Mucosa of descending colon (tissue), 3 donors: ENCODE measurements at regions not wholly inside any gene's neighbourhood (a gene's known extent, or its start where the extent isn't known, plus 50 kb on each side); places are given as distances from the start of the nearest gene placed in this dataset.

Experiments
- ATAC-seq: fragments of 200-7000 bp; cut with Tn5 transposase; one replicate; pipeline ENCODE4 v1.9.1; 2020; ENCODE audit warnings: mild to moderate bottlenecking, moderate library complexity
- DNase-seq, 3 donors: peaks; one replicate each; pipeline ENCODE4 v3.0.0-alpha.2; 2020
- H3K36me3 ChIP-seq: fragments of 200-600 bp; one replicate; pipeline ENCODE4 v1.8.0; 2021; ENCODE audit warnings: low read depth, mild to moderate bottlenecking
- H3K4me1 ChIP-seq: fragments of 200-600 bp; one replicate; pipeline ENCODE4 v1.8.0; 2021; ENCODE audit warnings: low read depth, mild to moderate bottlenecking
- H3K4me3 ChIP-seq: fragments of 200-600 bp; one replicate; pipeline ENCODE4 v1.8.0; 2021; ENCODE audit warnings: mild to moderate bottlenecking
- H3K9me3 ChIP-seq: fragments of 200-600 bp; one replicate; pipeline ENCODE4 v1.8.0; 2021; ENCODE audit warnings: mild to moderate bottlenecking
- intact Hi-C, 2 donors: fragments of 100-400 bp; cut with DNase I in 1 of 2; cut with micrococcal nuclease in 1 of 2; formaldehyde crosslinking; loops; one replicate each; pipeline versions ENCODE4 v1.11.0 to v1.11.1; 2022; cut with DNase I, micrococcal nuclease
- TF ChIP-seq, protein P1 (sequence below): fragments of 200-600 bp; IDR thresholded peaks from one replicate; pipeline ENCODE4 v1.8.0; 2022; ENCODE audit warnings: antibody characterized with exemption, mild to moderate bottlenecking
- donor health status: DM: no; HTN: no; CAD: no; lungs with moderate emphysema.
- donor health status: DM: no; HTN: no; CAD: no.
- donor health status: DM: no; HTN: yes; CAD: no.

DNA sequence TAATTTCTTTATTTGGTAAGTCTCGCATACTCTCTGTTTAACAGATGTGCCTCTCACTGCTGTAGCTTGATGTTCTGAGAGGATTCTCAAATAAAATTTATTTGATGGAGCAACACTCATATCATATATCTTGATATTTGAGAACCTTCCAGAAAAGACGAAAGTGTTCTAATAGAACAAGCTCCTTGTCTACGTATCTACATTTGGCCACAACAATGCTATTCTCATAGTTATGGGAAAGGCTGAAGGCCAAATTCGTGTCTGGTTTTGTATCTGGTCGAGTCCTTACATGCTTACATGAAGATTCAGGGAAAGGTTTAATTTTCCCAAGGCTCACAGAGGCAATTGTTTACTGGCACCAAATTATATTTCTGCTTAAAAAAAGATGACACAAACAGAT, 186.7 kb upstream of the SLC38A2 start:
- H3K4me1 ChIP-seq = no peaks in the 10 kb centered on the region
- intact Hi-C loops = no loop called here
- ATAC-seq (no peak), DNase-seq (no peak)
- H3K4me3 ChIP-seq = no peak overlapping the region
- no peaks in the 10 kb centered on the region for H3K9me3 ChIP-seq
- TF ChIP-seq, protein P1, sequence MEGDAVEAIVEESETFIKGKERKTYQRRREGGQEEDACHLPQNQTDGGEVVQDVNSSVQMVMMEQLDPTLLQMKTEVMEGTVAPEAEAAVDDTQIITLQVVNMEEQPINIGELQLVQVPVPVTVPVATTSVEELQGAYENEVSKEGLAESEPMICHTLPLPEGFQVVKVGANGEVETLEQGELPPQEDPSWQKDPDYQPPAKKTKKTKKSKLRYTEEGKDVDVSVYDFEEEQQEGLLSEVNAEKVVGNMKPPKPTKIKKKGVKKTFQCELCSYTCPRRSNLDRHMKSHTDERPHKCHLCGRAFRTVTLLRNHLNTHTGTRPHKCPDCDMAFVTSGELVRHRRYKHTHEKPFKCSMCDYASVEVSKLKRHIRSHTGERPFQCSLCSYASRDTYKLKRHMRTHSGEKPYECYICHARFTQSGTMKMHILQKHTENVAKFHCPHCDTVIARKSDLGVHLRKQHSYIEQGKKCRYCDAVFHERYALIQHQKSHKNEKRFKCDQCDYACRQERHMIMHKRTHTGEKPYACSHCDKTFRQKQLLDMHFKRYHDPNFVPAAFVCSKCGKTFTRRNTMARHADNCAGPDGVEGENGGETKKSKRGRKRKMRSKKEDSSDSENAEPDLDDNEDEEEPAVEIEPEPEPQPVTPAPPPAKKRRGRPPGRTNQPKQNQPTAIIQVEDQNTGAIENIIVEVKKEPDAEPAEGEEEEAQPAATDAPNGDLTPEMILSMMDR = no peak
- no peaks in the 10 kb centered on the region for H3K36me3 ChIP-seq

DNA sequence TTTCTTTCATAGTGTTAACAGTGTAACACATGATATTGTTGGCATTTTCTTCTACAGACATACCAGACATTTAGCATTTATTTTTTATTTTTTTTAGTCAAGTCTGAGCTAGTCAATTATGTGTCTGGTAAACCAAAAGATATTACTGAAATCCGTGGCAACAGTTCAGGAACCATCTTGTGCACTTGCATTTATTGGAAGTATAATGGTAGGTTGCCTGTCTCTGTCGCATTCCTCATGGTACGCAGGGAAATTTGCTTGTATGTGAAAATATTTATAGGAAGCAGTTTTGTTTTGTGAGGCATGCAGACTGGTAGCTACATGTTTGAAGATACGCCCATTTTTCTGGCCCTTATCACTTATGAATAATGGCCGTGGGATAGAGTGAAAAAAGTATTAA, 186.1 kb upstream of the SLC38A2 start:
- intact Hi-C loops = no loop called here
- DNase-seq (no peak), ATAC-seq (no peak)
- H3K9me3 ChIP-seq = no peaks in the 10 kb centered on the region
- no peaks in the 10 kb centered on the region for H3K36me3 ChIP-seq
- H3K4me3 ChIP-seq = no peak overlapping the region
- no peaks in the 10 kb centered on the region for H3K4me1 ChIP-seq
- TF ChIP-seq, protein P1 = no peak

DNA sequence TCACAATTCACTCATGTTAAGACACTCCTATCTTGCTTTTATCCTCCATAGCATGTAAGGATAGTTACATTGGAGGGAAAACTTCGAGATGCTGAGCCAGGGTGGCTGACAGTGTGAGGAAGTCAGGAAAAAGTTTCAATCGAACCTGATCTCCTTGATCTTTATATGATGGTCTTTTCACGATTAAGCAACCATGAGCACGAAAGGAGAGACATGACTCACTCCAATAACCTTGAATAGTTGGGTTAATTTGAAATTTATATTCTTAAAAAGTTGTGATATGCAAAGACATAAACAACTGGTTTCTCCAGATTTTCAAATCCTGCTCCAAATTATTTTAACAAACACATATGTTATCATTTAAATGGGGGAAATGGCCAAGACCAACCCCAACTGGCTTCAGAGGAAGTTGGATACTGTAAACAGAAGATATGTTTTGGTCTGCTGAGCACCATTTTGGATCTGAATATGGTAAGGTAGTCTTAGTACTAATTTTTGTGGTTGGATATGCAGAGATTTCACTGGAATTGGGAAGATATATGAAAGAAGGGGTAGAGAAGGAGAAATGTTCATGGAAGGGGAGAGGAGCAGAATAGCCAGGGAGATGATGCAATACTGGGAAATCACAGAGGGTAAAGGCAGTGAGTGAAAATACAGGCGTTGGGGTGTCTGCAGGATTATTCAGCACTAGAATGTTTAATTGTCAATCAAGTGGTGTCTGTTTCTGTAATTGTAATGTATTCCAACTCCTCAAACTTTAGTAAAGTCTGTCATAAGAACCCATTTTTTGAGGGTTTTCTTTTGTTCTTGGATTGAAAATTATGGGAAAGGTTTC, 185.2 kb upstream of the SLC38A2 start:
- ATAC-seq (no peak), DNase-seq (no peak)
- intact Hi-C loops = no loop called here
- H3K36me3 ChIP-seq = no peaks in the 10 kb centered on the region
- no peaks in the 10 kb centered on the region for H3K9me3 ChIP-seq
- H3K4me1 ChIP-seq = no peaks in the 10 kb centered on the region
- TF ChIP-seq, protein P1 = no peak
- H3K4me3 ChIP-seq = no peak overlapping the region

DNA sequence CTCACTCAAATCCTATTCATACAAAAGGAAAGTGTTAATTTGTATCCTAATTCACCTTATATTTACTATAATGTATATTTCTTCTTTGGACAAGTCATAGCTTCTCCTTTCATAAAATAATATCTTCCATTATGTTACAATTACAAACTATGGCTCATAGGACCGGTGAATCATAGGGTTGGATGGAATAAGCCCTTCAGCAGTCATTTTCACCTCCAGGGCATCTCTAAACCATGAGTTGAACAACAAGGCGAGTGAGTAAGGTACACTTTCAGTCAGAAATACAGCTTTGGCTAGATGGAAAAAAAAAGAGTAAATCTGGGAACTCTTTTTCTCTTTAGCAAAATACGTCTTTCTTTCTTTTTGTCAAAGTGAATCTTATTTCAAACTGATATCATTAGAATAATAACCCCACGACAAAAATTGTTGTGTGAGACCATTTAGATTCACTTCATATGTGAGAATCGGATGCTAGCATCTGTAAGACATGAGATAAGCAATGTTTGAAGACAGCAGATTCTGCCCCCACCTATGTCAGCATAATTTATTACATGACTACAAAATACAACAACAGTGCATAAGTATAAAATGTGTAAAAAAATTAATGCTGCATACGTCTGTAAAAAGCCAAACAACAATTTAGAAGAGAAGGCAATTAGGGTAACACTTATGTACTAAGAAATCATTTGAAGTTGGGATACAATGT, 184.4 kb upstream of the SLC38A2 start:
- no peak for DNase-seq
- TF ChIP-seq, protein P1 = no peak
- Histone ChIP-seq H3K36me3 (no peaks in the 10 kb centered on the region), H3K4me3 (no peak overlapping the region), H3K4me1 (no peaks in the 10 kb centered on the region), H3K9me3 (no peaks in the 10 kb centered on the region)
- intact Hi-C loops = no loop called here
- ATAC-seq = no peak

DNA sequence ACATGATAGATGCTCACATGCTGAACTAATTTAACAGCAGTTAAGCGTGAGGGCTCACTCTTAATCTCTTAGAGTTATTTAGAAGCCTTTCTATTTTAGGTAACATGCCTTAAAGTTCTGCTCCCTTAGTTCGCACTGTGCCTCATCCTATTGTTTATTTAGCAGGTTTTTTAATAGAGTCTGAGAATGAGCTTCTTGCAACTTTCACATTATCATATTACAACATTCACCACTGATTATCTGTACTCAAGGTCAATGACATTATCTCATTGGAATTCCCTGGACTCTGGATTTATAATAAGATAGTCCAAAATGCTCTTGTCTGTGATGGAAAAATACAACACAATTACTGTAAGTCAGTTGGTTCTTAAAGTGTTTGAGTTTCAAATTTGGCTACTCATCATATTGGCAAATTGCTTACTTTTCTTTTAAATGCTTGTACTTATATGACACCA, 183.6 kb upstream of the SLC38A2 start:
- TF ChIP-seq, protein P1 = no peak
- intact Hi-C loops = no loop called here
- ATAC-seq = peak; percentile 25

More for the DNA sequence above, 183.6 kb upstream of the SLC38A2 start:
- Histone ChIP-seq H3K36me3 (no peaks in the 10 kb centered on the region), H3K4me1 (no peaks in the 10 kb centered on the region), H3K9me3 (no peaks in the 10 kb centered on the region), H3K4me3 (no peak overlapping the region)
- DNase-seq = no peak
